ENCODE measurements at regions not wholly inside any gene's neighbourhood (a gene's known extent, or its start where the extent isn't known, plus 50 kb on each side); places are given as distances from the start of the nearest gene placed in this dataset.

DNA sequence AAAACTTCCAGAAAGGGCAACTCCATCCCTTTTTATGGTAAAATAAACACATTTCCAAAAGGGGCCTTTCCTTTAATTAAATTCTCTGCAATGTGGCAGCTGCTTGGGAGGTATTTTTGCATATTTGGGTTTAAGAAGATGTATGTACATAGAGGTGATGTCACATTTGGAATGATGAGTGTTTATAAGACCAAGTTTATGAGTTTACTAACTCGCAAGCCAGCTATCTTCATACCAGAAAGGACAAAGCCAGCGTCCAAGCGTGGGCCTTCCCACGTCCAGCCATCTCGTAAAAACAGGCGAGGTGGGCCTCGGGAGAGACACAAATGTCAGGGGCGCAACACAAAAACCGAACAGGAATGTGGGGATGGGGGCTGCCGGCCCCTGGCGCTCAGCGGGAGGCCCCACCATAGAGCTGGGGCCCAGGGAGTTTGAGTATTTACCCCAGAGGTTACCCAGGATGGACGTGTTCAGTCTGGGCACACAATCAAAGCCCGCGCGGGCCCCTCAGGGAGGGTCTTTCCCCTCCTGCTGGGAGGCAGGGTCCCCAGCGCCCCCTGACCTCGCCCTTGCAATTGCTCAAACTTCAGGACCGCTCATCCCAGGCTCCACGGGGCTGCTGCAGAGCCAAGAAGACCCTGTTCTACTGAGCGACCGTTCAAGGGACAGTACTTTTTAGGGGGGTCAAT, 137.3 kb downstream of the TWIST2 start:
- intact Hi-C loops (cut with DNase I), result no loop called here
- H3K9me3 ChIP-seq, result no peaks in the 10 kb centered on the region
- peaks cover 0 to 25% (median 2%) of the 10 kb centered on the region in 9 donors for H3K27me3 ChIP-seq
- WGBS, 4 donors, result 78 to 85% (median 83%) methylated on average over 20 to 22 of the region's 22 CpGs
- H3K36me3 ChIP-seq, result no peaks in the 10 kb centered on the region
- DNase-seq, result no peak
- TF ChIP-seq POLR2A (IDR thresholded peaks at IDR 0.05), result no peak
- TF ChIP-seq, protein P1, sequence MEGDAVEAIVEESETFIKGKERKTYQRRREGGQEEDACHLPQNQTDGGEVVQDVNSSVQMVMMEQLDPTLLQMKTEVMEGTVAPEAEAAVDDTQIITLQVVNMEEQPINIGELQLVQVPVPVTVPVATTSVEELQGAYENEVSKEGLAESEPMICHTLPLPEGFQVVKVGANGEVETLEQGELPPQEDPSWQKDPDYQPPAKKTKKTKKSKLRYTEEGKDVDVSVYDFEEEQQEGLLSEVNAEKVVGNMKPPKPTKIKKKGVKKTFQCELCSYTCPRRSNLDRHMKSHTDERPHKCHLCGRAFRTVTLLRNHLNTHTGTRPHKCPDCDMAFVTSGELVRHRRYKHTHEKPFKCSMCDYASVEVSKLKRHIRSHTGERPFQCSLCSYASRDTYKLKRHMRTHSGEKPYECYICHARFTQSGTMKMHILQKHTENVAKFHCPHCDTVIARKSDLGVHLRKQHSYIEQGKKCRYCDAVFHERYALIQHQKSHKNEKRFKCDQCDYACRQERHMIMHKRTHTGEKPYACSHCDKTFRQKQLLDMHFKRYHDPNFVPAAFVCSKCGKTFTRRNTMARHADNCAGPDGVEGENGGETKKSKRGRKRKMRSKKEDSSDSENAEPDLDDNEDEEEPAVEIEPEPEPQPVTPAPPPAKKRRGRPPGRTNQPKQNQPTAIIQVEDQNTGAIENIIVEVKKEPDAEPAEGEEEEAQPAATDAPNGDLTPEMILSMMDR (IDR thresholded peaks at IDR 0.05), result no peak
- H3K4me1 ChIP-seq, result no peaks in the 10 kb centered on the region
- no peak for ATAC-seq
- H3K27ac ChIP-seq, result no peak overlapping the region
- no peak overlapping the region for H3K4me3 ChIP-seq

DNA sequence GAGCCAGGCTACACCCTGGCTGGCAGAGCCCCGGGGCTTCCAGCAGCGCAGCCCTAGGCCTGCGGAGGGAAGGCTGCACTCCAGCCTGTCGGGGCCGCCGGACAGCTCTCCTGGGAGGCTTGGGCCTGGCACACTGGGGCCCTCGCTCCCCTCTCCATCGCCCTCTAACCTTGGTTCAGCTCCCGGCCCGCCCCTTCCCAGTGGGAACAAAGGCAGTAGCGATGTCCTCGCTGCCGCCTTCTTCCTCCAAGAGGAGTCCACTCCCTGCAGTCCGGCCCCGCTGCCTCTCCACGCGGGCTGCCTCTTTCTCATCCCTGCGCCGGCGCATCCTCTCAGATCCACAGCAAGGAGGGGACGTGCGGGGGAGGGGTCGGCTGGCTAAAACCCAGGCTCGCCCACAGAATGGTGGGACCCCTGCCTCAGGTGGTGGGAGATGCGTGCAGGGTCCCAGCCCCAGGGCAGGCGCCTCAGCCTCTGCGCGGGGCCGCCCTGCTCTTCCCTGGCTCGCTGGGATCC, 138.1 kb downstream of the TWIST2 start:
- Histone ChIP-seq H3K27ac (no peak overlapping the region), H3K36me3 (no peaks in the 10 kb centered on the region), H3K4me3 (no peak overlapping the region), H3K4me1 (no peaks in the 10 kb centered on the region), H3K9me3 (no peaks in the 10 kb centered on the region), H3K27me3 (peaks cover 0 to 25% (median 2%) of the 10 kb centered on the region in 9 donors)
- ATAC-seq (peak in 1 of 4 donors; percentile 31), DNase-seq (no peak)
- WGBS, 4 donors, result 49 to 84% (median 65%) methylated on average over 14 to 30 of the region's 30 CpGs
- intact Hi-C loops (cut with DNase I), result no loop called here
- TF ChIP-seq, protein P1 (IDR thresholded peaks at IDR 0.05), result no peak
- TF ChIP-seq POLR2A (IDR thresholded peaks at IDR 0.05), result no peak

DNA sequence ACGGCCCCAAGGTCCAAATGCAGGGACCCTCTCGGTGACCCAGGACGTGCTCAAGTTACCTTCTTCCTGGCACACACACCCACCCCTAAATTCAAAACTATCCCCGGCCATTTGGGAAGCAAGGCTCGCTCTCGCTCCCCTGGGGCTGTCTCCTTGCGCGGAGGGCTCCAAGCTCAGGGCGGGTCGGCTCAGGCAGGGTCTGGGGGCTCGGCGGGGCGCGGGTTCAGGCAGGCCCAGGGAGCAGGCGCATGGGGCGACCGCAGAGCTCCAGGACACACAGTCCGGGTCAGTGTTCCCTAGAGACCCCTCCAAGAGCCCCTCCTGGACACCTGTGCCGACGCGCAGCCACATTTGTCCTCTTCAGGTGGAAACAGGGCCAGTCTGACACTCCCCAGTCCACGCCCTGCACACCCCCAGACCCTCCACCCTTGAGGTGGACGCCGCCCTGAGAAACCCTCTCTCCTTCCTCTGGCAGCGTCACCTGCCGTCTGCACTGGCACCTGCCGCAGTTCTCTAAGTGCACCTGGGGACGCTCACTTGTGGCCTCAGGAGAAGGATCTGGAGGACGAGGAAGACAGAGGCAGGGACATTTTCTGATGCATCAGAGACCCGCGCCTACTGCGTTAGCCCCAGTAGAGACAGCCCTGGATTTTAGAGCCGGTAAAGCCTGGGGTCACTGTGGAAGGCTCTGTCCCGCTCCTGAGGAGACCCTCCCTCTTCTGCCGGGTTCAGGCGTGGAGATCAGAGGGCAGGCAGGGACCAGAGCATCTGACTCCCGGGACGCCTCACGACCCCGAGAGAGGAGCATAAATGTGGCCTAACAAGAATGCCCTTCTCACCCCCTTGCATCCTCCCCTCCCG, 138.8 kb downstream of the TWIST2 start:
- no peaks in the 10 kb centered on the region for H3K9me3 ChIP-seq
- H3K27me3 ChIP-seq, result peaks cover 0 to 25% (median 2%) of the 10 kb centered on the region in 9 donors
- no peak overlapping the region for H3K27ac ChIP-seq
- 79 to 89% (median 85%) methylated on average over 24 to 41 of the region's 41 CpGs for WGBS, 4 donors
- H3K36me3 ChIP-seq, result no peaks in the 10 kb centered on the region
- DNase-seq (no peak), ATAC-seq (no peak)
- no peak overlapping the region for H3K4me3 ChIP-seq
- intact Hi-C loops (cut with DNase I), result no loop called here
- no peaks in the 10 kb centered on the region for H3K4me1 ChIP-seq
- TF ChIP-seq, protein P1 (IDR thresholded peaks at IDR 0.05), result no peak
- TF ChIP-seq POLR2A (IDR thresholded peaks at IDR 0.05), result no peak

DNA sequence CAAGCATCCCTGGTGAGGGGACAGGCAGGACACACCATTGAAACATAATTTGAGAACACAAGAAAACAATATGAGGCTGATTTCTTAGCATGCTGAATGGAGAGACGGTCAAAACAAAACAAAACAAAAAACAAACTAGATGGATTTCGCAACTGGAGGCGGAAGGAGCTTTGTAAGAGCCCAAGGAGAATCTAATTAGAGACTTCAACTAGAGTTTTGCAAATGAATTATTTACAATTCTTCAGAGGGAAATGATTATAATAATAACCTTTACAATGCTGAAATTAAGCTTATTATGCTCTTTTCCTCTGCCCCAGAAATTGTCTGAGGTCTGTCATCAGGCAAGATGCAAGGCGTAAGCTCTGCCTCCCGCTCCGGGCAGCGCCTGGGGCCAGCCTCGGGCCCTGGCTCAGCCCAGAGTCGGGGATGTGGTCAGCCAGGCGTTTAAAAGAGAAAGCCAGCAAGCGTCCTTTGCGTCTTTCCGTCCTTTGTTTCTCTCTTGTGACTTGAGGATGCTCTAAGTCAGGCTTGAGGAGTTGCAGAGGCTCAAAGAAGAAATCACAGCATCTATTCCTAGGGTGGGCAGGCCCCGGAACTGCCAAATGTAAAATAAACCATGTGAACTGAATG, 139.6 kb downstream of the TWIST2 start:
- H3K36me3 ChIP-seq, result no peaks in the 10 kb centered on the region
- H3K4me1 ChIP-seq, result no peaks in the 10 kb centered on the region
- DNase-seq (no peak), ATAC-seq (no peak)
- H3K27ac ChIP-seq, result no peak overlapping the region
- H3K27me3 ChIP-seq, result peaks cover 0 to 25% (median 2%) of the 10 kb centered on the region in 9 donors
- H3K9me3 ChIP-seq, result no peaks in the 10 kb centered on the region
- TF ChIP-seq POLR2A (IDR thresholded peaks at IDR 0.05), result no peak
- TF ChIP-seq, protein P1 (IDR thresholded peaks at IDR 0.05), result no peak
- intact Hi-C loops (cut with DNase I), result no loop called here
- 83 to 87% (median 85%) methylated on average over 14 of the region's 14 CpGs for WGBS, 4 donors
- no peak overlapping the region for H3K4me3 ChIP-seq
